ENCODE measurements at regions not wholly inside any gene's neighbourhood (a gene's known extent, or its start where the extent isn't known, plus 50 kb on each side); places are given as distances from the start of the nearest gene placed in this dataset.

GRCh38 chr2:156099382-156099781 lies 233.1 kb downstream of the NR4A2 start:
- no peak for TF ChIP-seq CTCF (IDR thresholded peaks at IDR 0.05)
- no peak for TF ChIP-seq POLR2A (IDR thresholded peaks at IDR 0.05)

Measured in gastroesophageal sphincter (tissue), 3 donors.